ENCODE measurements at regions not wholly inside any gene's neighbourhood (a gene's known extent, or its start where the extent isn't known, plus 50 kb on each side); places are given as distances from the start of the nearest gene placed in this dataset.

DNA sequence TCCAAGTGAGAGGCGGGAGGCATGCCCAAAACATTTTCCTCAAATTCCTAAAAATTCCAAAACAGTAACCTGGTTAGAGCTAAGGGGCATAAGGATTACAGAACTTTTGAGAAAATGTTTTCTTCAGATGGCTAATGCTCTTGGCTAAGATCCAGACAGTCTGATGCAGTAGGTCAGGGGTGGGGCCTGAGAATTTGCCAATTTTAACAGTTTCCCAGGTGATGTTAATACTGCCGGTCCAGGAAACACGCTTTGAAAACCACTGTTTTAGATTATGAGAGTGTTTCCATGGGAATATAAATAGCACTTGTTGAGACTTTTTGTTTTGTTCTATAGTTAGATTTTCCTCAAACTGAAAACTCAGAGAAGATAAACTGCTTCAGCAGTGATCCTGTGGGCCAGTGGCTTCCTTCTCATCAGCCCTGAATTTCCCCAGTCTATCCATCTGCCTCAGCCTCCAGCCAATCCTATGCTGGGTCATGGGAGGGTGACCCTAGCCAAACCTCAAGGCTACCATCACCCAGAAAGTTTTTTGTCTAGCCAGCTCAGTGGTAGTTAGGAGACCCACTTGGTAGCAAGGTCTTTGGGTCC, 71.6 kb upstream of the ACP3 start:
- Histone ChIP-seq H3K9ac (ENCODE audit: low read depth in 1 of 3, low read length in 3 of 3) (no peak overlapping the region), H3K9me3 (ENCODE audit: control insufficient read depth in 3 of 3, low read length in 3 of 3) (no peaks in the 10 kb centered on the region), H3K27ac (ENCODE audit: low read depth, low read length) (no peak overlapping the region), H3K4me1 (ENCODE audit: control insufficient read depth in 3 of 3, insufficient read depth in 3 of 3, low read length in 3 of 3) (peaks cover 0 to 12% (median 3%) of the 10 kb centered on the region in 3 donors), H3K36me3 (ENCODE audit: control insufficient read depth in 3 of 3, insufficient read depth in 3 of 3, low read length in 3 of 3) (no peaks in the 10 kb centered on the region), H3K27me3 (ENCODE audit: control insufficient read depth in 3 of 3, insufficient read depth in 3 of 3, low read length in 3 of 3) (no peaks in the 10 kb centered on the region), H3K4me3 (ENCODE audit: low read length in 3 of 3) (no peak overlapping the region)

DNA sequence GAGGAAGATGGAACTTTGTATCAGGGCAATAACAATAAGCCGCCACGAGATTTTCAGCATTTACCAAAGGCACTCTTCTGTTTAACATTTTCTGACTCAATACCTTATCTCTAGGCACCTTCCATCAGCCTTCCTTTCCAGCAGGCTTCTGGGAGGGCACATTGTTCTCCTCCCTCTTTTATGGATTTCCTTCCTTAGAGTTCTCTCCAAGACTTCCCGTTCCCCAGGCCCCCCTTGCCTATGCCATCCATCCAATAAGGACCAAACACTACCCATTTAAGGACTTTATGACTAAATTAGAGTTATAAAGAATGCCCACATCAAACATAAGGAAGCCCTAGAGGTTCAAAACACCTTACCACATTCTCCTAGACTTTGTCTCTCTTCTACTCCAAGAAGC, 71.0 kb upstream of the ACP3 start:
- no peaks in the 10 kb centered on the region for H3K9me3 ChIP-seq (ENCODE audit: control insufficient read depth in 3 of 3, low read length in 3 of 3)
- H3K27me3 ChIP-seq (ENCODE audit: control insufficient read depth in 3 of 3, insufficient read depth in 3 of 3, low read length in 3 of 3) = no peaks in the 10 kb centered on the region
- H3K36me3 ChIP-seq (ENCODE audit: control insufficient read depth in 3 of 3, insufficient read depth in 3 of 3, low read length in 3 of 3) = no peaks in the 10 kb centered on the region
- H3K4me1 ChIP-seq (ENCODE audit: control insufficient read depth in 3 of 3, insufficient read depth in 3 of 3, low read length in 3 of 3) = peaks cover 0 to 10% (median 2%) of the 10 kb centered on the region in 3 donors
- no peak overlapping the region for H3K27ac ChIP-seq (ENCODE audit: low read depth, low read length)
- no peak overlapping the region for H3K4me3 ChIP-seq (ENCODE audit: low read length in 3 of 3)
- H3K9ac ChIP-seq (ENCODE audit: low read depth in 1 of 3, low read length in 3 of 3) = no peak overlapping the region

DNA sequence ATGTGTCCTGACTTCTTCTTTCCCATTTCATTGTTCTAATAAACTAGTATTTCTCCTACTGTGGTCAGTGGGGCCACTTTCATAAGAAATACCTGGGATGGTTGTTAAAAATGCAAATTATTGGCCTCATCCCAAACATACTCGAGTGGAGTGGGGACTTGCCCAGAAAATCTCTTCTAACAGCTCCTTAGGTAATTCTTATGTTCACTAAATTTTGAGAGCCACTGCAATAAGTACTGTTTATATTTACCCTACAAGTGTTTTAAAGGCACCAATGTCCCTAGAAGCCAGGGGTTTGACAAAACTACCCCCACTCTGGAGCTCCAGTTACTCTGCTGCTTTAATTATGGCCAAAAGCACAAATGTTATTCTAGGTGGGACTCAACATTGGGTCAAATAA, 70.0 kb upstream of the ACP3 start:
- H3K4me3 ChIP-seq (ENCODE audit: low read length in 3 of 3) = no peak overlapping the region
- H3K27me3 ChIP-seq (ENCODE audit: control insufficient read depth in 3 of 3, insufficient read depth in 3 of 3, low read length in 3 of 3) = no peaks in the 10 kb centered on the region
- H3K27ac ChIP-seq (ENCODE audit: low read depth, low read length) = no peak overlapping the region
- H3K9me3 ChIP-seq (ENCODE audit: control insufficient read depth in 3 of 3, low read length in 3 of 3) = no peaks in the 10 kb centered on the region
- H3K4me1 ChIP-seq (ENCODE audit: control insufficient read depth in 3 of 3, insufficient read depth in 3 of 3, low read length in 3 of 3) = peaks cover 0 to under 1% (median 0%) of the 10 kb centered on the region in 3 donors
- no peak overlapping the region for H3K9ac ChIP-seq (ENCODE audit: low read depth in 1 of 3, low read length in 3 of 3)
- no peaks in the 10 kb centered on the region for H3K36me3 ChIP-seq (ENCODE audit: control insufficient read depth in 3 of 3, insufficient read depth in 3 of 3, low read length in 3 of 3)

DNA sequence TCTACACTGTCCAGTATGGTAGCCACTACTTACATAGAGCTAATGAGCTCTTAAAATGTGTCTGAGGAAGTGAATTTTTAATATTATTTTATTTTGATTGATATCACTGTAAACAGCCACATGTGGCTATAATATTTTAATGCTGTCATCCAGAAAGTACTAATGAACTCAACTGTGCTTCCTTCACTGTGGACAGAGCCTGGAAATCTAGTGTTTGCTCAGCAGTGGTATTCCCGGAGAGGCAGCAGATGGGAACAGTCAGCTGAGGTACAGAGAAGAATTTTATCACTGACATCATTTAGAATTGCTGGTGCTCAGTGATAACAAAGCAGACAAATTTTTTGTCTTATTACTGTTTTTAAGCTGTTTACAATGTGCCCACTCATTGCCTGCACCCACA, 68.7 kb upstream of the ACP3 start:
- Histone ChIP-seq H3K9me3 (ENCODE audit: control insufficient read depth in 3 of 3, low read length in 3 of 3) (no peaks in the 10 kb centered on the region), H3K36me3 (ENCODE audit: control insufficient read depth in 3 of 3, insufficient read depth in 3 of 3, low read length in 3 of 3) (no peaks in the 10 kb centered on the region), H3K27ac (ENCODE audit: low read depth, low read length) (no peak overlapping the region), H3K27me3 (ENCODE audit: control insufficient read depth in 3 of 3, insufficient read depth in 3 of 3, low read length in 3 of 3) (no peaks in the 10 kb centered on the region), H3K9ac (ENCODE audit: low read depth in 1 of 3, low read length in 3 of 3) (no peak overlapping the region), H3K4me3 (ENCODE audit: low read length in 3 of 3) (no peak overlapping the region), H3K4me1 (ENCODE audit: control insufficient read depth in 3 of 3, insufficient read depth in 3 of 3, low read length in 3 of 3) (no peaks in the 10 kb centered on the region)

DNA sequence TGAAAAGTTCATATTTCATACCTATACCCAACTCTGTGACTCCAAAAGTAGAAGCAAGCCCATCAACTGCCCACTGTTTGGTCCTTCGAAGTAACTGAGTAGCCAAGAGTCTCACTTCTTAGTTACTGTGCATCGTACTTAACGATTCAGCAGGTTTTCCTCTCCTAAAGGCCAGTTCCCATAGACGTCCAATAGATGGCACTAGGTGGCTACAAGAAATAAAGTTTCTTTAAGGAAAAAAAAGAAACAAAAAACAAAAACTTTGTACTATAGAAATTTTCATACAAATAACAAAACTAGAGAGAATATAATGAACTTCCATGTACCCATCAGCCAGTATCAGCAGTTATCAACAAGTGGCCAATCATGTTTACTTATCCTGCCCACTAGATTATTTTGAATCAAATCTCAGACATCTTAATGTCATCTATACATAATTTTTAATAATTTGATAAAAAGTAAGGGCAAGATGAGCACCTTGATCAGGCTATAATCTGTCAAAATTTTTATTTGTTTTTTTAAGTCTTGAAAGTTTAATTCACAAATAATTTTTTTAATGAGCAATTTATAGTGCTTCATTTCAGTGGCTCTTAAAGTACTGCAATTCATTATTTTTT, 63.8 kb upstream of the ACP3 start:
- Histone ChIP-seq H3K27ac (ENCODE audit: low read depth, low read length) (no peak overlapping the region), H3K27me3 (ENCODE audit: control insufficient read depth in 3 of 3, insufficient read depth in 3 of 3, low read length in 3 of 3) (no peaks in the 10 kb centered on the region), H3K9ac (ENCODE audit: low read depth in 1 of 3, low read length in 3 of 3) (no peak overlapping the region), H3K36me3 (ENCODE audit: control insufficient read depth in 3 of 3, insufficient read depth in 3 of 3, low read length in 3 of 3) (no peaks in the 10 kb centered on the region), H3K4me1 (ENCODE audit: control insufficient read depth in 3 of 3, insufficient read depth in 3 of 3, low read length in 3 of 3) (no peaks in the 10 kb centered on the region), H3K9me3 (ENCODE audit: control insufficient read depth in 3 of 3, low read length in 3 of 3) (no peaks in the 10 kb centered on the region), H3K4me3 (ENCODE audit: low read length in 3 of 3) (no peak overlapping the region)

DNA sequence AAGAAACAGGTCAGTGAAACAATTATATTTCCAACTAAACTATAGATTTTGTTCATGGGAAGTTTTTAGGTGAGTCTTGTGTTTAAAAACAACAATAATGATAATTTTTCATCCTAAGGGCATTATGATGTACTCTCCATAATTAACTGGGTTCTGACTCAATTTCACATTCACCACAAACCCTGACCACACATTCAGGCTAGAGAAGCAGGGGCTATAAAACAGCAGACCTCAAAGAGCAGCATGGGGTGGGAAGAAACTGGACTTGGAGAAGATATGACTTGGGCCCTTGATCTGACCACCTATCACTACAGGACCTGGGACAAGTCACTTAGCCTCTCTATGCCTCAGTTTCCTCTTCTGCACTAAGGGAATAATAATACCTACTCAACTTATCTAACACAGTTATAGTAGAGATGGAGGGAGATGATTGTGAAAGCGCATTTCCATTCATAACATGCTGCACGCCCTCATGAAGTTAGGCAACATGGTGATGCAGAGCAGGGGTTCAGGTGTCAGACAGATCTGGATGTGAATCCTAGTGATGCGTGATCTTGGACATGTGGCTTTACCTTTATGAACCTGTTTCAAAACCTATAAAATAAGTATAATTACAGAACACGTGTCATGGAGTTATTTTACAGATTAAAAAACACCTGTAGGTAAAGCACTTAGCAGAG, 63.0 kb upstream of the ACP3 start:
- Histone ChIP-seq H3K4me1 (ENCODE audit: control insufficient read depth in 3 of 3, insufficient read depth in 3 of 3, low read length in 3 of 3) (no peaks in the 10 kb centered on the region), H3K9me3 (ENCODE audit: control insufficient read depth in 3 of 3, low read length in 3 of 3) (no peaks in the 10 kb centered on the region), H3K27ac (ENCODE audit: low read depth, low read length) (no peak overlapping the region), H3K4me3 (ENCODE audit: low read length in 3 of 3) (no peak overlapping the region), H3K9ac (ENCODE audit: low read depth in 1 of 3, low read length in 3 of 3) (no peak overlapping the region), H3K27me3 (ENCODE audit: control insufficient read depth in 3 of 3, insufficient read depth in 3 of 3, low read length in 3 of 3) (no peaks in the 10 kb centered on the region), H3K36me3 (ENCODE audit: control insufficient read depth in 3 of 3, insufficient read depth in 3 of 3, low read length in 3 of 3) (no peaks in the 10 kb centered on the region)

DNA sequence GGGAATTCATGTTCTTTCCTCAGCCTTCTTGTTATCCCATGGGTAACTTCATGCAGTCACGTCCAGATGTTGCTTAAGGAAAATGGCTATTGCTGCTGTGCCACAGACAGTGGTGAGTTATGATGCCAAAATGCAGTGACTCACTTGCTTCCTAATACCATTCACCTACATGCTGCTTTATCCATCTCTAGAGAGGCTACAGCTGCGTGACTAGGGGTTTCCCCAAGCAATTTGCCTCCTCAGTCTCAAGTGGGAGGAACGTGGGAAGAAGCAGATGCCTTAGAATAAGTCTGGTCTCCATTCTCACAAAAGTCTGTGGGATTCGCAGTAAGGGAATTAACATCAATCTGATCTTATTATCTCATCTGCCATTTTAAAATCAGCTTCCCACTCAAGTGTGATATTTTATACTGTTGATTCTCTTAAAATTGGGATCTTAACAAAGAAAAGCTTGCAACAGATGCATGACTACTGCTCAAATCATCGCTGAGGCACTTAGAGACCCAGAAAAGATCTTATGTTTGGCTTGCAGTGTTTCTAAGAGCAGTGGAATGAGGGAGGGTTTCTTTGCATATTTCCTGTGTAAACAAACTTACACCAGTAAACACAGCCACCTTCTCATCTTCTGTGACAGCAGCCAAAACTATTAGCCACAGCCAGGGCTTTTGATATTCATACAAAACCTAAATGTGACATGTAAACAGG, 62.0 kb upstream of the ACP3 start:
- Histone ChIP-seq H3K4me1 (ENCODE audit: control insufficient read depth in 3 of 3, insufficient read depth in 3 of 3, low read length in 3 of 3) (no peaks in the 10 kb centered on the region), H3K36me3 (ENCODE audit: control insufficient read depth in 3 of 3, insufficient read depth in 3 of 3, low read length in 3 of 3) (no peaks in the 10 kb centered on the region), H3K27me3 (ENCODE audit: control insufficient read depth in 3 of 3, insufficient read depth in 3 of 3, low read length in 3 of 3) (no peaks in the 10 kb centered on the region), H3K9me3 (ENCODE audit: control insufficient read depth in 3 of 3, low read length in 3 of 3) (no peaks in the 10 kb centered on the region), H3K27ac (ENCODE audit: low read depth, low read length) (no peak overlapping the region), H3K4me3 (ENCODE audit: low read length in 3 of 3) (no peak overlapping the region), H3K9ac (ENCODE audit: low read depth in 1 of 3, low read length in 3 of 3) (no peak overlapping the region)

DNA sequence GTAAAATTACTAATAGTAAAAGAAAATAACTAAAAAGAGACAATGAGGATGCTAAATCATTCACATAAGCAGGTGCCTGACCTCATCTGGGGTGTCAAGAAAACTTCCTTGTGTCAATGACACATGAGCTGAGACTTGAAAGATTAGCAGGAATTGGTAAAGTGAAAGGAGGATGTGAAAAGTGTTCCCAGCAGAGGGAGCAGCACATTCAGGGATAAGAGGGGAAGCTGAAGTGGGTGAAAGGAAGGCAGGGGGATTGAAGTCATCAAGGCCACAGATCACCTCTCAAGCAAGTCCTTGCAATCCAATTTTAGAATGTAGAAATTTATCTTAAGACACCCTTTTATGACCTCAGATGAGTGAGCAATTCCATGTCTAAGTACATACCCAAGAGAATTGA, 60.2 kb upstream of the ACP3 start:
- Histone ChIP-seq H3K4me1 (ENCODE audit: control insufficient read depth in 3 of 3, insufficient read depth in 3 of 3, low read length in 3 of 3) (no peaks in the 10 kb centered on the region), H3K9ac (ENCODE audit: low read depth in 1 of 3, low read length in 3 of 3) (no peak overlapping the region), H3K27ac (ENCODE audit: low read depth, low read length) (no peak overlapping the region), H3K4me3 (ENCODE audit: low read length in 3 of 3) (no peak overlapping the region), H3K36me3 (ENCODE audit: control insufficient read depth in 3 of 3, insufficient read depth in 3 of 3, low read length in 3 of 3) (no peaks in the 10 kb centered on the region), H3K27me3 (ENCODE audit: control insufficient read depth in 3 of 3, insufficient read depth in 3 of 3, low read length in 3 of 3) (no peaks in the 10 kb centered on the region), H3K9me3 (ENCODE audit: control insufficient read depth in 3 of 3, low read length in 3 of 3) (no peaks in the 10 kb centered on the region)

DNA sequence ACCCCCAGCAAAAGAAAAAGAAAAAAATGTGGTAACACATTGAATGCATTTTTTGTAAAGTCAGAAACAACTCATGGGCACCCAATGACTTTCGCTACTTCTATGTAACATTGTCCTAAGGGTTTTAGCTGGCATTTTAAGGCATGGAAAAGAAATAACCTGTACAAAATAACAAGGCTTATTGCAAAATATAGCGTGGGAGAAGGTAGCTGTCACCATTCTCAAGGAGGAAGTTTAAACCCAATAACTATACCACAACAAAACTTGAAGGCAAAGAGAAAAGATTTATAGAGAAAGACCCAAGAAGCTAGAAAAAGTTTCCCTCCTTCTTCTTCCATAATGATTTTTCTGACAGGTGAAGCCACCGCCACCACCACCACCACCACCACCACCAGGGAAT, 55.7 kb upstream of the ACP3 start:
- no peaks in the 10 kb centered on the region for H3K27me3 ChIP-seq (ENCODE audit: control insufficient read depth in 3 of 3, insufficient read depth in 3 of 3, low read length in 3 of 3)
- no peaks in the 10 kb centered on the region for H3K36me3 ChIP-seq (ENCODE audit: control insufficient read depth in 3 of 3, insufficient read depth in 3 of 3, low read length in 3 of 3)
- H3K9ac ChIP-seq (ENCODE audit: low read depth in 1 of 3, low read length in 3 of 3) = no peak overlapping the region
- H3K4me1 ChIP-seq (ENCODE audit: control insufficient read depth in 3 of 3, insufficient read depth in 3 of 3, low read length in 3 of 3) = no peaks in the 10 kb centered on the region
- no peak overlapping the region for H3K27ac ChIP-seq (ENCODE audit: low read depth, low read length)
- no peaks in the 10 kb centered on the region for H3K9me3 ChIP-seq (ENCODE audit: control insufficient read depth in 3 of 3, low read length in 3 of 3)
- H3K4me3 ChIP-seq (ENCODE audit: low read length in 3 of 3) = no peak overlapping the region

DNA sequence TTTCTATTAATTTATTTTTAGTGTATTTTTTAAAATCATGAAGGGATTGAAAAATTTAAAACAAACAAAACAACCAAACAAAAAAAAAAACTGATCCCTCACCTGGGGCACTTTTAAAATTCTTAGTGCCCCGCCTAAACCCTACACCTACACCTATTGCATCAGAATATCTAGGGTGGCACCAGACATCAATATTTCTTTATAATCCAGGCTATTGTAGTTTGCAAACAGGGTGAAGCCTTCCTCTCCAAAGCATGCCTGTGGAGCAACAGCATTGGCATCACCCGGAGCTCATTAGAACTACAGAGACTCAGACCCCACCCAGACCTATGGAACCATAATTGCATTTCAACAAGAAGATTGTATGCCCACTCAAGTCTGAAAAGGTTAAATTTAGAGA, 54.9 kb upstream of the ACP3 start:
- Histone ChIP-seq H3K4me3 (ENCODE audit: low read length in 3 of 3) (no peak overlapping the region), H3K9me3 (ENCODE audit: control insufficient read depth in 3 of 3, low read length in 3 of 3) (no peaks in the 10 kb centered on the region), H3K36me3 (ENCODE audit: control insufficient read depth in 3 of 3, insufficient read depth in 3 of 3, low read length in 3 of 3) (no peaks in the 10 kb centered on the region), H3K4me1 (ENCODE audit: control insufficient read depth in 3 of 3, insufficient read depth in 3 of 3, low read length in 3 of 3) (no peaks in the 10 kb centered on the region), H3K9ac (ENCODE audit: low read depth in 1 of 3, low read length in 3 of 3) (no peak overlapping the region), H3K27ac (ENCODE audit: low read depth, low read length) (no peak overlapping the region), H3K27me3 (ENCODE audit: control insufficient read depth in 3 of 3, insufficient read depth in 3 of 3, low read length in 3 of 3) (no peaks in the 10 kb centered on the region)
